SIG-M5 treated with dmso at 0.1 percent for 504 hours (cell line): ENCODE measurements at regions not wholly inside any gene's neighbourhood (a gene's known extent, or its start where the extent isn't known, plus 50 kb on each side); places are given as distances from the start of the nearest gene placed in this dataset.

Experiments used
- DNase-seq: peaks from one replicate; lab custom pipeline; 2025; ENCODE audit not compliant: unreplicated experiment; lab: John Stamatoyannopoulos, UW

DNA sequence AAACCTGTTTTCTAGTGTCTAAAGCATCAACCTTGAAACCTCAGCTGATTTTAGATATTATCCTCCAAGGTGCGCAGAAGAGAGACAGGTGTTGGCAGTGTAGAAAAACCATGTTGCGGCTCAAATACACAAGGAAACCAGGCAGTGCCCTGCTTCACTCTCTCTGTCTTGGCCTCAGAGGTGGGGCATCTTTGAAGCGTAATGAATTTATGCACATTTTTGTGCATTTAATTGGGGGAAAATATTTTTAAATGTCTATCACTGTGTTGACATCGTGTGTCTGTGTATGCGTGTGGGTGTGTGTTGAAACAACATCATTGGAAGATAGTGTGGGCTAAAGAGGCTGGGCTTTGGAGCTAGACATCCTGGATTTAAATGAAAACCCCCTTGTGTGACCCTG, 334.0 kb upstream of the CHD6 start:
- no peak for DNase-seq

DNA sequence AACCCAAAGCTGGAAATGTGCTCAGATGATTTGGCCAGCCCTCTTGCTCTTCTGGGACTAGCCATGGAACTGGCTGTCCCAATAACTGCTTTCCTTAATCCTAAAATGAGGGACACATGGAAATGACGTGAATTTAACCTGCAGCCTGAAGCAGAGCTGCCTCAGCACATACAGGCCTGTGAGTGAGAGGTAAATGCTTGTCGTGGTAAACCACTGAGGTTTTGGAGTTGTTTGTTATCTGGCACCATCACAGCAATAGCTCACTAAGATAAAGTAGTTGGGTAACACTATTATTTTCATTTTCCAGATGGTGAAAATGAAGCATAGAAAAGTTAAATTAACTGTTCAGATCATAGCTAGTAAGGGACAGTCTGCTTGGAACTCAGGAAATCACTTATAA, 333.4 kb upstream of the CHD6 start:
- no peak for DNase-seq

DNA sequence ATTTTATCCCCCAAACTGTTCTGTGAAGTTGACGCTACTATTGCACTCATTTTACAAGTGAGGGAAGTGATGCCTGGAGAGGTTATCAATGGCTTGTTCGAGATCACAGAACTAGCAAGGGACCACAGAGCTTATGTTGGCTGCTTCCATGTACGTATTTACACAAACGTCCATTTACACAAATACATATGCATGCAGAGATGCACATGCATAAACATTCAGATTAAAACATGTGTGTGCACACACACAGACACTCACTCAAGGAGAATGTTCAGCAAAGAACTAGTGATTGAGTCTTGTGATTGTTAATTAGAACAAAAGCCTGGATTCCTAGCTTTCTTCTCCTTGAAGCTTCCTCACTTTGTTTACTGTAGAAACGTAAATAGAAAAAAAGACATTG, 321.5 kb upstream of the CHD6 start:
- DNase-seq = no peak

DNA sequence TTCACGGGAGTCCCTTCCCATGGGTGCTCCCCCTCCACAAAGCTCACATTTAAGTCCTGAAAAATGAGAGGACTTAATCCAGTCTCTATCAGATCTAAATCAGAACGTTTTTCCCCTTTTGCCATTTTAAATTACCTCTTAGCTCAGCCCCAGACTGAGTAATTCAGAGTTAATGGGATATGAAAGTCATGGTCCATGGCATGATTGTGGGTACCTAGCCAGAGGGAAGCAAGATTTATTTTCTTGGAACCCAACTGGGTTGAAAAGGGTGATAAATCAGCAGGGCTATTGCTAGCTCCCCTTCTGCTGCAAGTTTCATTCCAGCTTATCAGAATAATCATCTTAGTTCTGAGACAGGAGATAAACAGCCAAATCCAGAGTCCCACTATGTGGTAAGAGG, 320.2 kb upstream of the CHD6 start:
- no peak for DNase-seq

DNA sequence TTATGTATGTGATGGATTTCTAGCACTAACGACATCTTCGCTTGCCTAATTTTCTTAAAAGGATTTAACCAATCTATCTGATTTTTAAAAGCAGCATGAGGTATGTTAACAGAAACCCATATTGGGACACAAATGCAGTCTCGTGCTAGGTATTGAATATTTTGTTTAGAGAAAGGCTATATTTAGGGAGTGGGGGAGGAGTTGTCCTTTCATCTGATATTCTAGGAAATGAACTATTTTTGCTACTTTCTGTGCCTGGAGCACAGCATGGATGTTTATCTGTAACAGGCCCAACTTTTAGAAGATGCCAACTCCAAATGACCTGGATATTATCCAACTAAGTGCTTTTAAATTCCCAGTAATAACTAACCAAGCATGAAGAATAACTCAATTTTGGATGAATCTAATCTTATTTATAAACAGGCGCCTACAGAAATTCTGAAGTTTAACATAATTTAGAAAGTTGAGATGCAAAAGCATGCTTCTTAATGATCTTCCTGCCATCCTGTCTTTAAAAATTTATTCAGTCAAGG, 317.1 kb upstream of the CHD6 start:
- no peak for DNase-seq

DNA sequence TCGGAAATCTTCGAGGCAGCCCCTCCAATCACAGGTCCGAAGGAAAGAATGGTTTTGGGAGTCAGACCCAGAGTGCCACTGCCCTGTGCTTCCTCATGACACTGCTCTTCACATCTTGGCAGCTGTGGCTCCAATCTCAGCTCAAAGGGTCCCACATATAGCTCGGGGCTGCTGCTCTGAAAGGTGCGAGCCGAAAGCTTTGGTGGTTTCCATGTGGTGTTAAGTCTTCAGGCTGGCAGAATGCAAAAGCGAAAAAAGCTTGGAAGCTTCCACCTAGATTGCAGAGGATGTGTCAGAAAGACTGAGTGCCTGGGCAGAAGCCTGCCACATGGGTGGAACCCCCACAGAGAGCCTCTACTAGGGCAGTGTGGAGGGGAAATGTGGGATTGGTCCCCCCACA, 314.3 kb upstream of the CHD6 start:
- DNase-seq = no peak

DNA sequence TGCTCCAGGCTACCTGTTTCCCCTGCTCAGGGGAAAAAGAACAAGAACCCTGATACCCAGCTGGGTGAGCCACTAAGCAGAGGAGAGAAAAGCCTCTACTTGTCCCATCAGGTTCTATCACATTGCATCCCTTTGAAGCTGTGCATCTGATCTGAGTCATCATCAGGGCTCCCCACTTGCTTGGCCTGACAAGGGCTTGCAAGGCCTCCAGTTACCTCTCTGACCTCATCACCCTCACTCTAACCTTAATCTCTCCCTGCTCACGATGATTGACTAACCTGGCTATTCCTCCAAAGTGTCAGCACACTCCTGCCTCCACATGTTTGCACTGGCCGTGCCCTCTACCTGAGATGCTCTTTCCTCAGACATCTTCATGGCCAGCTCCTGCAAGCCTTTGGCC, 309.5 kb upstream of the CHD6 start:
- DNase-seq = no peak

DNA sequence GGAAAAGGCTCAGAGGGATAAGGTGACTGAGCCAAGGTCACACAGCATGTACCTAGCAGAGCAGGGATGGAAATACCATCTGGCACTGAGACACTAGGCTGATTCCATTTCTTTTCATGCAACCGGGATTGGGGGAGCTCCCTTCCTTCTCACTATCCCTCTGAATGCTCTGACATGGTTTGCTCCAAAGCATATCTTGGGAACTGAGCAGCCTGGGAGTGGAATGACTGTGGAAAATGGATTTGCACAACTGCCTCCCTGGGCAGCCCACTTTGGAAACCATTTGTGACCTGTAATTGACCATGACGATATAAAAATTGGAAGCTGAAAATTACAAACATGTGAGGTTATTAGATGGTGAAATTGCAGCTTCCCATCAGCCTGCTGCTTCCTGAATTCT, 309.0 kb upstream of the CHD6 start:
- no peak for DNase-seq

DNA sequence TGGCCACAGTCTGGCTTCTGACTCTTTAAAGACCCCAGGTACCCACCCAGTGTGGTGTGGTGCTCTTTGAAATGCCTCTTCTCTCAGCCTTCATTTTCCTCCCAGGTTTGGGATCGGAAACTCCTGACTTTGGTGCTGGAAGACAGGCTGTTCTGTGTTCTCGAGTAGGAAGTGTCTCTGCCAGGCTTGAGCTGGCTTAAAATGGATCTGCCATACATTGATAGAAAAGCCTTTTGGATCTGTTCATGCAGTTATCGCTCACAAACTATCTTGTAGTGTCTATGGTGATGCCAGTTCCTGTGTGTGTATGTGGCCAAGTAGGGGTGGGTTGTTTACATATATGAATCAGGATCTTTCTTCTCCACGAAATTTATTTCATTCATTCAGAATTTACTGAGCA, 307.3 kb upstream of the CHD6 start:
- no peak for DNase-seq

DNA sequence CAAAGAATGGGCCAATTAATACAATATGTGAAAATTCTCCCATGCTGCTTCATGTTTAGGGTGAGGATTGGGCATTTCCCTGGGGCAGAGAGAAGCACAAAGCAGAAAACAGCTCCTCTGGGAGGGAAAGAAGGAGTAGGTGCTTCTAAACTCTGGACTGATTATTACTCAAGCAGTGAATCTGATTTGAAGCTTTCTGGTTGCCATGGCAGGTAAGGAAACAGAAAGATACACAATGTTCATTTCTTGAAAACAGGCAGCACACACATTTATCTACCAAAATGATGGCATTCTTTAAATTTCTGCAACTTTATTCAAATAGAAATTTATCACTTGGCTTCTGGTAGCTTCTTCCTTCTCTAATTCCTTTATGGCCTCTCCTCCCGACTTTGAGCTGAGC, 305.4 kb upstream of the CHD6 start:
- DNase-seq = no peak

DNA sequence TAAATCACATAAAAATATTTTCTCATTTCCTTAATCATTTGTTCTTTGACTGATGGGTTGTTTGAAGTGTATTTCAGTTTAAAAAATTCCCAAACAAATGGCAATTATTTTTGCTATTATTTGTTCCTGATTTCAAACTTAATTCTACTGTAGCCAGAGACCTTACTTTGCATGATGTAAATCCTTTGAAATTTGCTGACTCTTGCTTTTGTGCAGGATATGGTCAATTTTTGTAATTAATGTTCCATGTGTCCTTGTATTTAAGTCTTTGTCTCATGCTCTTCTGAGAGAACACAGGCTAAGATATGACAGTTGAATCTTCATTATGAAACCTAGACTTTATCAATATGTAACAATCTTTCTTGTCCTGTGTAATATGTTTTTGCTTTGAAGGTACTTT, 295.0 kb upstream of the CHD6 start:
- DNase-seq = no peak

DNA sequence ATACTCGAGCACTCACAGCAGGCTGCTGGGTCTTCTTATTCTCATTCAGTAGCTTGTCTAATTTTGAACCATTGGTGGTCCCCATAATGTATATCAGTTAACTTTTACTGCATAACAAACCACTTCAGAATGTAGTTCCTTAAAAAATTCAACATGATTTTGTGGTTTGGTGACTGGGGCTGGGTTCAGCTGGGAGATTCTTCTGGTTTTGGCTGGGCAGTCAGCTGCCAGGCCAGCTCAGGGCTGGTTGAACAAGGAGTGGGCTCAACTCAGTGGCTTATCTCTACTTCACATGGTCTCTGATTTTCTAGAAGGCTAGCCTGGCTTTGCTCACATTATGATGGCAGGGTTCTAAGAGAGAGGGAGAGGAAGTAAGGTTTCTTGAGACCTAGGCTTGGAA, 292.4 kb upstream of the CHD6 start:
- no peak for DNase-seq

DNA sequence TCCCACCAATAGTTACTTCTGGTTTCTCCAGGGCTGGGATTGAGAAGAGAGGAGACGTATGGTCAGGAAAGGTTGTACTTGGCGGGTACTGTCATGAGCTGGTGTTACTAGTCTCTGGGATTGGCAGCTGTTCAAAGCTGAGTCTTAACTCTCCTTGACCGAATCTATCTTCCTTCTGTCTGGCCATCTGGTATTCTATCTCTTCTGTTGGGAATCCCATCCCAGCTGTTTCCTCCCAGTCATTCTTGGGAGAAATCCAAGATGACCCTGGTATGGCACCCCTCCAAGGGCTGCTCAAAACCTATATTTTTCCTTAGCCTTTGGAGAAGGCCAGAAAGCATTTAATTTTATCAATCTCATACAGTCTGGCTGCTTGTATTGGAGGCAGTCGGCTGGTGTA, 287.0 kb upstream of the CHD6 start:
- DNase-seq = no peak

DNA sequence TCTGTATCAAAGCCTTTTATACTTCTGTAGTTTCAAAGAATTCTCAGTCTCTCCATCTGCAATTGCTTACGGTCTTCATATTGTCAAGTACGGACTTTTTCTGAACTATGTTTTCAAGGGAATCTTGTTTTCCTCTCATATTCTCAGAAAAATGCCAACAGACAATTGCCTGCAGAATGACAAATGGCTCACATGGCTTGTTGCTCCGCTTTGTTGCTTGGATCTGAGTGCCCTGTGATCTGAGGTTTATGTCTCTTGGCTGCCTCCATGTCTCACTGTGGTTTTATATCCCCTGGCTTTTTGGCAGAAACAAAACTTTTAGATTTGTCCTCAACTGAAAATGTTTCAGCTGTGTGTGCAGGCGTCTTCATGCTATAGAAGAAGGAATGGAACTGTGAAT, 285.4 kb upstream of the CHD6 start:
- no peak for DNase-seq

DNA sequence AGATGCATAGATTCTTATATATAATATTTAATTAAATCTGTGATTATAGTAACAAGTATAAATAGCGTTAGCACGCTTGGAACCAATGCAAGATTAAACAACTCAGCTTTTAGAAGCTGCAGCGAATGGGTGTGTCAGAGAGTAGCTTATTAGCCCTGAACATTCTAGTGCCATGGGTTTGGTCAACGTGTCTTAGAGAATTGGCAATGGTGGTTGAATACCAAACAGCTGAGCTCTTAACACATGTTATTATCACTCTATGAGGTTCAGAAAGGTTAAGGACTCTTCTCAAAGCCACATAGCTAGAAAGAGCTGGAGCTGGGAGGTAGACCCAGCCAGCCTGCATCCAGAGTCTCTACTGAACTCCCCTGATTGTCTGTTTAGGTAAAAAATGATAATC, 284.2 kb upstream of the CHD6 start:
- no peak for DNase-seq

DNA sequence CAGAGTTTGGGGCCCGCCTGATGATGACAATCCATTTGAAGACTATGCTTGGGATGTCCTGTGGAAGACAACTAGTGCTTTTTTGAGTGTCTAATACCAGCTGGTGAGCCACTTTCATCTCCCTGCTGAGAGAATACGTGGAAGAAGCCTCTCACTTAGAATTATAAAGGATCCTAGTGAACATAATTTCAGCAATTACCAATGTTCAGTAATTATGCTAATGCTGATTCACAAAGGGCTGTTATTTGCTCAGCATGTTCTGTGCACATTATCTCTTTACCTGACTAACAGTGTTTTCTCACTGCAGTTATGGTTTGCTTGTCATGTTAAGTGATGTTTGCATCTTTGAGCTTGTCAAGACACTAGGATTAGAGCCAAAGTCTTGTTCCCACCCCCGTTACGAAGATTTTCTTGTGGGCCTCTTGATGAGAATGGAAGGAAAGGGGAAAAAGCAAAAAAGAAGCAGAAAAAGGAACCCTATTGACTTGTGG, 282.1 kb upstream of the CHD6 start:
- no peak for DNase-seq

DNA sequence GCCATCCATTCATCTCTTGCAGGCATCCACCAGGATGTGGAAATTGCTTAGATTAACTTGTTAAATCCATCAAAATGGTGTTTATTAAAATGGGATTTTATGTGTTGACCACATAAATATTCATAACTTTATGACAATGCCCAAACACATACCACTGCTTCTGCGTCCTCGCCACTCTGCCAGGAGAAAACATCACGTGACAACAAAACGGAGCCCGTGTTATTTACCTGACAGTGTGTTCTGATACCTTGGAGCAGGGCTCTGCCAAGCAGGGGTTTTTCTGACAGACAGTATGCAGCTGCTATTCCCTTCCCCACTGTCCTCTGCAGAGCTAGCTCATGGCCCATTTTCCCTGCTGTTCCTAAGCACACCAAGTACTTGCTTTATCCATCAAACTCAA, 279.5 kb upstream of the CHD6 start:
- DNase-seq = no peak

DNA sequence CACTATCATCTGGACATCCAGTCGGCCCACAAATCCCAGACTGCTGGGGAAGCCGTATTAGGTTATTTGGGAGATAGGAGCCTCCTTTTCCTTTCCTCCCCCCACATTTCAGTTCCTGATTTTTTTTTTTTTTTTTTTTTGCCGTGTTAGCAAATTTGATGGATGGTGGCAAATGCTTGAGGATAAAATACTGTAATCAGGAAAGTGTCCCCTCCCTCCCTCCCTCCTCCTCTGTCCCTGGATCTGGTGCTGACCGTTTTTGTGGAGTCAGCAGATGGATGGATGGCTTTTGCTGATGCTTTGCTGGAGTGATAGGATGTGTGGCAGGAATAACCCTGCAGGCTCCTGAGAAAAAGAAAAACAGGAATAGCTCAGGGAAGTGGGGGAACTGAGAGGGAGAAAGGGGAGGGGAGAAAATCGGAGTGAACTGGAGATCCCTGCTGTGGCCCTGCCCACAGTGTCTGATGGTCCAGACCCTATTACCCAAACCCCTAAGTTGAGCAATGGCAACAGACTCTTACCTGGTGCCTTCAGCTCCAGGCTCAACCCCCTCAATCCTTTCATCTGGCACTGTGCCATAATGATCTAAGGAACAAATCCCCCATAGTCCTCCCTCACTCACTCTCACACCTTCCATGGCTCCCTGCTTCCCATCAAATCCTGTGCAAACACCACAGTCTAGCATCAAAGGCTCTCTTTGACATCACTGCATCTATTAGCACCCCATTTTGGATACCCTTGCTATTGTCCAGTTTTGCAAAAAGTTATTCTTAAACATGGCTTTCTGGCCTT, 277.3 kb upstream of the CHD6 start:
- no peak for DNase-seq

DNA sequence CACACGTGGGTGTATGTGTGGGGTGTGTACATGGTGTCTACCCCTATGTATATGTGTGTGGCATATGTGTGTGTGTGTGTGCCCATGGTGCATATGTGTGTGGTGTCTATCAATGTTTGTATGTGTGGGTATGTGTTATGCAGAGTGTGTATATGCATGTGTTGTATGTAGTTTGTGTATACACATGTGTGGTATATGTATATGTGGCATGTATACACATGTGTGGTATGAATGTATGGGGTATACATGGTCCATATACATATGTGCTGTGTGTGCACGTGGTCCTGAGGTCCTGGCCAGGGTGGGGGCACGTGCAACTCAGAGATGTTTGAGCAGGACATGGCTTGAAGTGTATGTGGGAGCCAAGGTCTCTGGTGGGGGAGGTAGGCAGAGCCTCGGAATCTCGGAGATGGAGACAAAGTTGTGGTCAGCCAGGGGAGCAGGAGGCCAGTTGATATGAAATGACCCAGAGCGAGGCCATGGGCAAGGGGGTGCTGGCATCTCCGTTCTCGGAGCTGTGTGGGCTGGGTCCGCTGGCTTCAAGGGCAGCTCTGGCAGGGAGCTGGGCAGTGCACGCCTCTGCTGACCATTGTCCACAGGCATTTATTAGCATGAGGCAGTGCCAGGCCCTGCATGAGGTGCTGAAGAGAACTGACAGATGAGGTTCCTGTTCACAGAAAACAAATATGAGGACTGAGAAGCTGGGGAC, 276.2 kb upstream of the CHD6 start:
- no peak for DNase-seq

DNA sequence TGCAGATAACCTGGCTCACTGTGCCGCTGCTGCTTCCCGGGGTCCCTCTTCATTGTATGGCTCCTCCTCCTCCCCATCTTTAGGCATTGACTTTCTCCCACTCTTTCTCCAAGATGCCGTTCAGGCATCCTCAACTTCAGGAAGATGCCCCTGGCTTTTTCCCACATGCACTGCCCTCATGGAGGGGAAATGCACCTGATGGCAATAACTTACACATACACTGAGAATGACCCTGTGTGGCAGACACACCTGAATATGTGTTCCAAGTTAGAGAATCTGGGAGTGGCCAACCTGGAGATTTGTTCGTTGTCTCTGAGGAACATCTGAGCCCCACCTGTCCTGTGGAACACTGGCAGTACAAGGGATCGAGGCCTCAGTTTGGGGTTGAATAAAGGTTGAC, 273.9 kb upstream of the CHD6 start:
- DNase-seq = no peak

DNA sequence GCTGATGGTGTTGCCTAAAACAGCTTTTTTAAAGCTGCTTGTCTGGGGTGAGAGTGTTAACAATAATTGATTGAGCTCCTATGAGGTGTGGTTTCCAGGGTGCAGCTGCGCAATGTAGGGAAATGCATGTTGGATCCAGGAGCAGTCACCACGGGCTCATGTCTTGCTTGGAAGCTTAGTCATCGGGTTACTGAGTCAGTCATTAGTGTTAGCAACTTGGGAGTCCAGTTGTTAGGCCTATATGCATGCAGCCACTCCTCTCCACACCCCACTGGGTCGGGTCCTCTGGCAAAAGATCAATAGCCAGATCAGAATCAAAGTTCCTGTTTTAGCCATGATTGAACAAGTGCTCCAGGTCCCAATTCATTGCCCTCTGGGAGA, 271.7 kb upstream of the CHD6 start:
- no peak for DNase-seq

DNA sequence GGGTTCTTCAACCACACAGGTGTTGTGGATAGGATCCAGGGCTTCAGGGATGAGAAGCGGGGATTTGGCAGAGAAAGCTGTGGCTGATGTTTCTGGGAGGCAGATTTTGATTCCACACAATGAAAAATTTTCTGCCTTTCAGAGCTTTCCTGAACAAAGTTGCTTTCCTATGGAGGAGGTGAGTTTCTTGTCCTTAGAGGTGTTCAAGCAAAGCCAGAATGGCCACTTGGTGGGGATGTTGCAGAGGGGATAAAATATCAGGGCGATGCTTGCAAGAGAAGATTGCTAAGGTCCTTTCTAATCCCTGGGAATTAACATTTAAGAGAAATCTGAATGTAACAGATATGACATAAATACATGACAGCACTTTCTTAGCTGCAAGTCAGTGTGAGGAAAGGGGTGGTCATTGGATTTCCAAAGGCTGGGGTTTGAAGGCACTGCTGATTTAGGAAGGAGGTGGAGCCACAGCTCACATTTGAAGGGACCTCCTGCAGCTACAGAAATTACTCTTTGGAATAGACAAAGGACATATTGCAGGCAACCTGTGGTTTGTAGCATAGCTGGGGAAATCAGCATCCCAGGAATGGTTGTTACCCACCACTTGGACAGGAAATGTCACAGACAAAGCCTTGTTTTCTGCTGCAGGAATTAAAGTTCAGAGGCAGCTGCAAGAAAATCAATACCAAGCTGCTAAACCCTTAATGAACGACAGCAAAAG, 271.1 kb upstream of the CHD6 start:
- DNase-seq = no peak
